BE2C (cell line): ENCODE measurements at regions not wholly inside any gene's neighbourhood (a gene's known extent, or its start where the extent isn't known, plus 50 kb on each side); places are given as distances from the start of the nearest gene placed in this dataset.

Source experiments
- DNase-seq: peaks from one replicate; pipeline ENCODE4 v3.0.0-alpha.2; 2020
- H3K27me3 ChIP-seq: fragments of 250-450 bp; sonication (Bioruptor Pico); 2 replicates; pipeline ENCODE4 v1.5.1; 2020; ENCODE audit warnings: mild to moderate bottlenecking
- H3K36me3 ChIP-seq: fragments of 250-450 bp; sonication (Bioruptor Pico); 2 replicates; pipeline ENCODE4 v1.5.1; 2020; ENCODE audit warnings: mild to moderate bottlenecking
- H3K4me1 ChIP-seq: fragments of 250-450 bp; sonication (Bioruptor Pico); 2 replicates; pipeline ENCODE4 v1.5.1; 2020
- H3K4me3 ChIP-seq: 2 replicates; pipeline ENCODE4 v1.5.1; 2011; ENCODE audit warnings: low read depth, low read length
- H3K9me3 ChIP-seq: fragments of 250-450 bp; sonication (Bioruptor Pico); 2 replicates; pipeline ENCODE4 v1.5.1; 2020
- CTCF ChIP-seq: IDR thresholded peaks from 2 replicates; pipeline ENCODE4 v1.5.1; 2012; ENCODE audit warnings: mild to moderate bottlenecking, low read depth, low read length

- no peak for TF ChIP-seq CTCF
- H3K27me3 ChIP-seq: no peaks in the 10 kb centered on the region
- H3K36me3 ChIP-seq: no peaks in the 10 kb centered on the region
- H3K4me3 ChIP-seq: no peak overlapping the region
- H3K4me1 ChIP-seq: no peaks in the 10 kb centered on the region
- DNase-seq: no peak
- no peaks in the 10 kb centered on the region for H3K9me3 ChIP-seq
These were observed 642.9 kb downstream of the AJAP1 start for GRCh38 chr1:5297180-5297885.

- DNase-seq: no peak
- Histone ChIP-seq H3K36me3 (no peaks in the 10 kb centered on the region), H3K9me3 (no peaks in the 10 kb centered on the region), H3K27me3 (no peaks in the 10 kb centered on the region), H3K4me3 (no peak overlapping the region), H3K4me1 (no peaks in the 10 kb centered on the region)
- no peak for TF ChIP-seq CTCF
These were observed 642.3 kb downstream of the AJAP1 start for GRCh38 chr1:5296557-5297179.

- Histone ChIP-seq H3K9me3 (no peaks in the 10 kb centered on the region), H3K4me1 (no peaks in the 10 kb centered on the region), H3K4me3 (no peak overlapping the region), H3K36me3 (no peaks in the 10 kb centered on the region), H3K27me3 (no peaks in the 10 kb centered on the region)
- DNase-seq: no peak
- TF ChIP-seq CTCF: no peak
These were observed 641.7 kb downstream of the AJAP1 start for GRCh38 chr1:5296095-5296494.

GRCh38 chr1:5291889-5292288 is 637.5 kb downstream of the AJAP1 start:
- TF ChIP-seq CTCF: no peak
- no peaks in the 10 kb centered on the region for H3K36me3 ChIP-seq
- no peaks in the 10 kb centered on the region for H3K4me1 ChIP-seq
- H3K27me3 ChIP-seq: no peaks in the 10 kb centered on the region
- H3K4me3 ChIP-seq: no peak overlapping the region
- H3K9me3 ChIP-seq: no peaks in the 10 kb centered on the region
- no peak for DNase-seq

GRCh38 chr1:5287178-5288150 is 633.1 kb downstream of the AJAP1 start:
- no peak for TF ChIP-seq CTCF
- H3K9me3 ChIP-seq: no peaks in the 10 kb centered on the region
- no peaks in the 10 kb centered on the region for H3K4me1 ChIP-seq
- no peaks in the 10 kb centered on the region for H3K36me3 ChIP-seq
- H3K27me3 ChIP-seq: no peaks in the 10 kb centered on the region
- no peak overlapping the region for H3K4me3 ChIP-seq
- DNase-seq: no peak
